ENCODE measurements at regions not wholly inside any gene's neighbourhood (a gene's known extent, or its start where the extent isn't known, plus 50 kb on each side); places are given as distances from the start of the nearest gene placed in this dataset.

- DNase-seq (ENCODE audit: low spot score) = no peak
- TF ChIP-seq PBX2 (CRISPR knock-in tag; IDR thresholded peaks at IDR 0.05) = no peak
- no peak for TF ChIP-seq ZNF550 (CRISPR knock-in tag; IDR thresholded peaks at IDR 0.05; ENCODE audit: borderline replicate concordance)
- TF ChIP-seq ZC3H4 (CRISPR knock-in tag; IDR thresholded peaks at IDR 0.05; ENCODE audit: borderline replicate concordance) = no peak
- TF ChIP-seq DZIP1 (CRISPR knock-in tag; IDR thresholded peaks at IDR 0.05) = no peak
- ChIA-PET CTCF (ENCODE audit: low intra/inter-chr PET ratio, low total read pairs) (no interaction called here), POLR2A (no interaction called here)
- Histone ChIP-seq H3K9me3 (ENCODE audit: low read length) (no peaks in the 10 kb centered on the region), H3K4me3 (replicated peaks in 1 of 3; ENCODE audit: insufficient read depth in 1 of 3, low read depth in 2 of 3, low read length in 3 of 3) (no peak overlapping the region), H3K79me2 (ENCODE audit: insufficient read depth, low read length) (no peaks in the 10 kb centered on the region), H3K27me3 (ENCODE audit: control insufficient read depth in 1 of 2, insufficient read depth in 2 of 2, low read length in 2 of 2) (no peaks in the 10 kb centered on the region; a peak in 1 of 5 replicates), H3K27ac (ENCODE audit: extremely low read length, insufficient read depth, low read length) (no peak overlapping the region), H2AFZ (ENCODE audit: low read length) (no peak overlapping the region), H3K36me3 (replicated peaks in 1 of 2; ENCODE audit: control insufficient read depth in 1 of 2, insufficient read depth in 2 of 2, low read length in 2 of 2) (no peaks in the 10 kb centered on the region), H3K4me2 (ENCODE audit: low read depth, low read length) (no peak overlapping the region), H4K20me1 (ENCODE audit: insufficient read depth, low read length) (no peaks in the 10 kb centered on the region), H3K4me1 (ENCODE audit: insufficient read depth, low read length) (no peaks in the 10 kb centered on the region), H3K9ac (ENCODE audit: insufficient read depth, low read depth, low read length) (no peak overlapping the region)
- no peak for FAIRE-seq
- BruUV-seq (replicated peaks) = no TSS peak
- 75% methylated on average over 11 of the region's 11 CpGs for WGBS (ENCODE audit: low lambda C conversion rate)
- in situ Hi-C loops (cut with HindIII; ENCODE audit: extremely low pct_ligation_motif_present, low pct_unique_long_range_greater_than_20kb) (no loop called here), intact Hi-C loops (cut with micrococcal nuclease; ENCODE audit: unreplicated experiment) (loop anchor here (5.0 kb wide), 1 partner anchor 1968 kb away; no protein-coding TSS in a partner anchor)
- no peak for ATAC-seq
Measured at GRCh38 chr1:218874801-218875400, 298.8 kb upstream of the LYPLAL1 start.

Measured in HepG2 (cell line).